HL-60 (cell line): ENCODE measurements at regions not wholly inside any gene's neighbourhood (a gene's known extent, or its start where the extent isn't known, plus 50 kb on each side); places are given as distances from the start of the nearest gene placed in this dataset.

Experiments used
- DNase-seq, 2 experiments: peaks; one replicate each; pipeline ENCODE4 v3.0.0-alpha.2; 2010 to 2020; ENCODE audit warnings: low read depth in 1 of 2, low spot score in 1 of 2
- H3K27ac ChIP-seq: fragments of 250-450 bp; sonication (Bioruptor Pico); replicated peaks from 2 replicates; pipeline ENCODE4 v1.5.1; 2020; ENCODE audit warnings: mild to moderate bottlenecking, moderate library complexity
- H3K27me3 ChIP-seq: fragments of 250-450 bp; sonication (Bioruptor Pico); 2 replicates; pipeline ENCODE4 v1.5.1; 2021; ENCODE audit warnings: mild to moderate bottlenecking, moderate library complexity; ENCODE audit not compliant: insufficient read depth, poor library complexity, severe bottlenecking
- H3K4me3 ChIP-seq: replicated peaks from 2 replicates; pipeline ENCODE4 v1.5.1; 2011; ENCODE audit warnings: mild to moderate bottlenecking, control low read depth, low read length; ENCODE audit not compliant: insufficient read depth
- CTCF ChIP-seq: IDR thresholded peaks from one replicate; pipeline ENCODE4 v1.5.1; 2011; ENCODE audit warnings: low read length, control low read depth, inconsistent platforms; ENCODE audit not compliant: insufficient read depth
- GABPA ChIP-seq: IDR thresholded peaks from 2 replicates; pipeline ENCODE4 v1.6.1; 2012; ENCODE audit warnings: low read depth
- POLR2AphosphoS5 ChIP-seq: IDR thresholded peaks from 2 replicates; pipeline ENCODE4 v1.6.1; 2012; ENCODE audit warnings: low read depth
- SPI1 ChIP-seq: IDR thresholded peaks from 2 replicates; pipeline ENCODE4 v1.6.1; 2012; ENCODE audit warnings: low read depth, mild to moderate bottlenecking, borderline replicate concordance
- TF ChIP-seq, protein P1 (sequence below): IDR thresholded peaks from 2 replicates; pipeline ENCODE4 v1.6.1; 2012; ENCODE audit warnings: low read depth; ENCODE audit not compliant: insufficient replicate concordance

DNA sequence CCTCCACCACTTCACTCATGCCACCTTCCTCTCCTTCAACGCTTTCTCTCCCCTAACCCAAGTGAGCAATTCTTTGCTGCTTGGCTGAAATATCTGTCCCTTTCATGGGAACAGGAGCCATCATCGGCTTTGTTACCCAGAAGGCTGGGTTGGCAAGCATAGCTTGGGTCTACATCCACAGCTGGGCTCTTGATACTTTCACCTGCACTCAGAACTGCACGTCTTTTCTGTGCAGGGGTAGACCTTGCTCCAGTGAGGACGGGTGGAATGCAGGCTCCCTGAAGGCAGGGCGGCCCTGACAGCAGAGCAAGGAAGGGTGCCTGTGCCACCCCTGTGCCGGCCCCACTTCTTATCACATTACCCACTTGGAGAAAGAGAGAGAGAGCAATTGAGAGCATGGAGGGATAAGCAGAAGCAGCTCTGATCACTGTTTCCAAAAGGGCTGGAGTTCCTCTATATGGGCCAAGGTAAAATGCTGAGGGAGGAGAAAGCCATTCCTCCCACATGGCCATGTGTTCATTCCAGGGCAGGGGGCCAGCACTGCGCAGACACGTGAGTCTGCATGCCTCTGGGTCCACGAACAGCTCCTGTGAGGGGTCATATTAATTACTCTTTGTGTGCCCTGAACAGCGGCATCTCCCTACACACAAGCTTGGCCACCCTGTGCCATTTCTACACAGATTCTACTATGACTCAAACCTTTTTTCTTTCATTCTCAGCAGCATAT lies 181.8 kb downstream of the BUD13 start:
- H3K27ac ChIP-seq = no peak overlapping the region
- H3K4me3 ChIP-seq = no peak overlapping the region
- no peak for DNase-seq
- TF ChIP-seq, protein P1, sequence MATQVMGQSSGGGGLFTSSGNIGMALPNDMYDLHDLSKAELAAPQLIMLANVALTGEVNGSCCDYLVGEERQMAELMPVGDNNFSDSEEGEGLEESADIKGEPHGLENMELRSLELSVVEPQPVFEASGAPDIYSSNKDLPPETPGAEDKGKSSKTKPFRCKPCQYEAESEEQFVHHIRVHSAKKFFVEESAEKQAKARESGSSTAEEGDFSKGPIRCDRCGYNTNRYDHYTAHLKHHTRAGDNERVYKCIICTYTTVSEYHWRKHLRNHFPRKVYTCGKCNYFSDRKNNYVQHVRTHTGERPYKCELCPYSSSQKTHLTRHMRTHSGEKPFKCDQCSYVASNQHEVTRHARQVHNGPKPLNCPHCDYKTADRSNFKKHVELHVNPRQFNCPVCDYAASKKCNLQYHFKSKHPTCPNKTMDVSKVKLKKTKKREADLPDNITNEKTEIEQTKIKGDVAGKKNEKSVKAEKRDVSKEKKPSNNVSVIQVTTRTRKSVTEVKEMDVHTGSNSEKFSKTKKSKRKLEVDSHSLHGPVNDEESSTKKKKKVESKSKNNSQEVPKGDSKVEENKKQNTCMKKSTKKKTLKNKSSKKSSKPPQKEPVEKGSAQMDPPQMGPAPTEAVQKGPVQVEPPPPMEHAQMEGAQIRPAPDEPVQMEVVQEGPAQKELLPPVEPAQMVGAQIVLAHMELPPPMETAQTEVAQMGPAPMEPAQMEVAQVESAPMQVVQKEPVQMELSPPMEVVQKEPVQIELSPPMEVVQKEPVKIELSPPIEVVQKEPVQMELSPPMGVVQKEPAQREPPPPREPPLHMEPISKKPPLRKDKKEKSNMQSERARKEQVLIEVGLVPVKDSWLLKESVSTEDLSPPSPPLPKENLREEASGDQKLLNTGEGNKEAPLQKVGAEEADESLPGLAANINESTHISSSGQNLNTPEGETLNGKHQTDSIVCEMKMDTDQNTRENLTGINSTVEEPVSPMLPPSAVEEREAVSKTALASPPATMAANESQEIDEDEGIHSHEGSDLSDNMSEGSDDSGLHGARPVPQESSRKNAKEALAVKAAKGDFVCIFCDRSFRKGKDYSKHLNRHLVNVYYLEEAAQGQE = no peak
- TF ChIP-seq CTCF (no peak), SPI1 (no peak), GABPA (no peak), POLR2AphosphoS5 (no peak)
- H3K27me3 ChIP-seq = no peaks in the 10 kb centered on the region

DNA sequence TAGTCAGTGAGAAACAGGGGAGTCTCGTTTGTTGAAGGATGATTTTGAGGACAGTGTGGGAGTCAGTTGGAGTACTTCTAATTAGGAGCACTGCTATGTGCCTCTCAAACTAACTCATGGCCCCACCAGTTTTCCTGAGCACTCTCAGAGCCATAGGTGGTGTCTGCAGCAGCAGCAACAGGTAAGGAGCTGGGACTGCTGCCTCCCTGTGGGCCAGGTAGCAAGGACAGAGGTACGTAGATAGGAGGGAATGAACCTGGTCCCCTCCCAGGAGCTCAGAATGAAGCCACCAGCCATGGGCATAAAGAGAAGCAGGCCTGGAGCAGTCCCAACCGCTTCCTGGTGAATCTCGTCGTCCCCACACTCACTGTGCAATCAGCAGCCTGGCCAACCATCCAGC lies 183.4 kb downstream of the BUD13 start:
- DNase-seq = no peak
- TF ChIP-seq SPI1 (no peak), GABPA (no peak), POLR2AphosphoS5 (no peak)
- Histone ChIP-seq H3K4me3 (no peak overlapping the region), H3K27ac (no peak overlapping the region), H3K27me3 (no peaks in the 10 kb centered on the region)

DNA sequence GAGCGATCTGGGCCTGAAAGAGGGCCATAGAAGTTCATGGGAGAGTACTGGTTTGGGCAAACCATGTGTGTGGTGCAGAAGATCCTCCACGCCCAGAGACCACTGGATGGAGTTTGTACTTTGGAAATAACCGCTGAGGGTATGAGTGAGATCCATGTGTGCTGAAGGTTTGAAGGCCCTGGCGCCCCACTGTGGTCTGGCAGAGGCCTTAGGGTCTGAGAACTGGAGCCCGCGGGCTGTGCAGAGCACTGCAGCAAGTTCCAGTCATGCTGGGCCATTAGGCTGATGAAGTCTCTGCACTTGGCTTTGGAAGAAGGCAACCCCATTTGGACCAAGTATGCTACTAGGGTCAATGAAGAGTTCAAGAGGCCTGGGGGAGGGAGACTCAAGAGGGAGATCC lies 186.4 kb downstream of the BUD13 start:
- TF ChIP-seq SPI1 = no peak
- no peak for TF ChIP-seq POLR2AphosphoS5
- H3K4me3 ChIP-seq = no peak overlapping the region
- no peak overlapping the region for H3K27ac ChIP-seq
- peaks cover 8% of the 10 kb centered on the region for H3K27me3 ChIP-seq
- DNase-seq = no peak

DNA sequence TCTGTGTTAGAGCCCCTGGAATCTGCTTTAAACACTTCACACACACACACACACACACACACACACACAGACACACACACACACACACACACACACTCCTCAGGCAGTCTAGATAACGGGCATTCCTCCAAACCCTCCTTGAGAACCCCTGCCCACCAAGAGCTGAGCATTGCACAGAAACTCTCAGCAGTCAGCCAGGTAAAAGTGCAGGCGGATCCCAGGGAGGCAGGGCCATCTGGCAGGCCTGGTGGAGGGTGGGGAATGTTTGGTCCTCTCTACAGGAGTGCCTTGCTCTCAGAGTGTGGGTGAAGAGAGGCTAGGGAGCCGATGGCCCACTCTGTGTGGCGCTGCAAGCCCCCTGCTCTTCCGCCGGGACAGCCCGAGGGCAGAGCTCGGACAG lies 190.2 kb downstream of the BUD13 start:
- Histone ChIP-seq H3K27ac (no peak overlapping the region), H3K4me3 (no peak overlapping the region), H3K27me3 (peaks cover 33% of the 10 kb centered on the region)
- DNase-seq = no peak
- TF ChIP-seq SPI1 (no peak), GABPA (no peak), CTCF (no peak), POLR2AphosphoS5 (no peak)
- TF ChIP-seq, protein P1 = no peak

DNA sequence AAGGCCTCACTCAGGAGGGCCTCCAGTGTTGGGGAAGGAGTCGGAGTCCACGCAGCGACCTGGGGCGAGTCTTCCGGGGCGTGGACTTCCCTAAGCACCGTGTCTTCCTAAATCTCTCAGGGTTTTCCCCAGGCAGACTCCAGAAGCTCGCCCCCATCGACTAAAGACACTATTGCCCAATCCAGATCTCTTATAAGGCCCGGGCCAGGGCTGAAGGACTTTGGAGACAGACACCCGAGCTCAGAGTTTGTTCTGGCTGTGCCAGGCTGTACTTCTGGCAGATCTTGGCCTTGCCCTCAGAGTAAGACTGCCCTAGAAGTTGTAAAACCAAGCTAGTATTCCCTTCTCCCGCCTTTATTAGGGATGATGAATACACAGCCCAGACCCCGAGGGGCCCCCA lies 191.4 kb downstream of the BUD13 start:
- TF ChIP-seq GABPA (no peak), POLR2AphosphoS5 (no peak), SPI1 (no peak), CTCF (no peak)
- TF ChIP-seq, protein P1 = no peak
- DNase-seq = no peak
- peaks cover 36% of the 10 kb centered on the region for H3K27me3 ChIP-seq
- H3K27ac ChIP-seq = no peak overlapping the region
- H3K4me3 ChIP-seq = no peak overlapping the region
